GM18868 (cell line): ENCODE measurements at regions not wholly inside any gene's neighbourhood (a gene's known extent, or its start where the extent isn't known, plus 50 kb on each side); places are given as distances from the start of the nearest gene placed in this dataset.

Experiments used
- ATAC-seq: cut with Tn5 transposase; IDR thresholded peaks from one replicate; pipeline ENCODE4 v1.9.1; 2021; ENCODE audit warnings: mild to moderate bottlenecking, moderate library complexity; ENCODE audit not compliant: unreplicated experiment

DNA sequence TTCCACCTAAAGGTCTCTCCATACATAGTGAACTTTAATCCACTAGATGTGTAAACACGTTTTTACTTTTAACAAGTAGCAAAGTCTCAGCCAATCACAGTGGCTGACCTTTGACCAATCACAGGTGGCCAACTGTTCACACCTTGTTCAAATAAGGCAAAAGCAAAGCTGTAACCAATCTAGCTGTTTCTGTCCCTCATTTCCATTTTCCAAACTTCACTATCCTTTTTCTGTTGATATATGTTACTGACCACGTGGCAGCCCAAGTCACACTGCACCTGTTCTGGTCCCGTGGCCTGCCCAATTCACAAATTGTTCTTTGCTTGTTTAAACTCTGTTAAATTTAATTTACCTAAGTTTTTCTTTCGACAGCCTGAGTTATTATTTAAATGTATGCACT, 393.5 kb upstream of the NETO1 start:
- no peak for ATAC-seq

DNA sequence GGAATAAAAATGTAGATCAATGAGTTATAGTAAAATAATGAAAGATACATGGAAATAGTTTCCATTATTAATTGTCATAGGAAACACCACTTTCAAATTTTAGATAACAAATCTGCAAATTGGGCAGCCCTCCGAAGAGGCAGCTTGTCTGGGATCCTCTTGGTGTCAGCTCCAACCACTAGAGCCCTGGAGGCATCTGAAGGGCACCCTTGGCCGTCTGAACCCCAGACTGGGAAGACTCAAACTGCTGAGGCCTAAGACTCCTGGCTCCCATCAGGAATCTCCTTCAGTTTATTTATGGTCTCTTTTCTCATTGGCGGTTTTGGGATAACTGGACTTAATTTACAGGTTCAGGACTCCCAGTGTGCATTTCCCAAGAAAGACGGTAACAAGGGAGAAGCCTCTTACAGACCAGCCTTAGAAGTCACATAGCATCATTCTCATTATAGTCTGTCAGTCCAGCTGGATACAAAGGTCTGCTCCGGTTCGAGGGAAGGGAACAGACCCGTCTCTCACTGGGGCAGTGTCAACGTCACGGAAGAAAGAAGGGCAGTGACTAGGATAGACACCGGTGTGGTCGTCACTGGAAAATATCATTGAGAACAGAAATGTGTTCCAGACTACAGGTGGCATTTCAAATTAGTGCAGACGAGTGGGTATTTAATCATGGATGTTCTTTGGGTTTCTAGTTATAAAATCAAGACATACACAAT, 390.7 kb upstream of the NETO1 start:
- no peak for ATAC-seq

DNA sequence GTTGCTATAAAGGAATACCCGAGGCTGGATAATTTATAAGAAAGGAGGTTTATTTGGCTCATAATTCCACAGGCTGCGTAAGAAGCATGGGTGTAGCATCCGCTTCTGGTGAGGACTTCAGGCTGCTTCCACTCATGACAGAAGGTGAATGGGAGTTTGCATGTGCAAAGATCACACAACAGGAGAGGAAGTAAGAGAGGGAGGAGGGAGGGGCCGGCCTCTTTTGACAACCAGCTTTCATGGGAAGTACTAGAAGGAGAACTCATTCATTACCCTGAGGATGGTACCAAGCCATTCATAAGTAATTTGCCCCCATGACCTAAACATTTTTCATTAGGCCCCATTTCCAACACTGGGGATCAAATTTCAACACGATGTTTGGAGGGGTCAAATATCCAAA, 386.8 kb upstream of the NETO1 start:
- ATAC-seq, result no peak

DNA sequence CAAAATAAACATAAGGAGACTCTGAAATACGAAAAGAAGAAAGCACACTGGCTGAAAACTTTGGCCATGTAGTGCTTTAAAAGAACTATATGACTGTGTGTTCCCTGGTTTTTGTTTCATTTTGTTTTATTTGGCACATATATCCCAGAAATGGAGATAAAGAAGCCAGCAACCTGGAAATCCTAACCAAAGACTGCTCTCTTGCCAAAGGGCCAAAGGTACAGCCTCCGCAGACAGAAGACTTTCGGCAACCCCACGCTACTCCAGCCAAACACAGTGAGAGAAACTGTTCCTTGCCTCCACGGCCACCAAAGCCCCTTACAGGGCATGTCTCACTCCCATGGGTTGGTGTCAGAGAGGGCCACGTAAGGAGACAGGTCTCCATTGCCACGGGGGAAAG, 381.2 kb upstream of the NETO1 start:
- ATAC-seq, result no peak

- no peak for ATAC-seq
Measured at GRCh38 chr18:73246763-73247162, 379.0 kb upstream of the NETO1 start.

- no peak for ATAC-seq
Measured at GRCh38 chr18:73245345-73245744, 377.6 kb upstream of the NETO1 start.

- ATAC-seq, result no peak
Measured at GRCh38 chr18:73244401-73244800, 376.6 kb upstream of the NETO1 start.

- ATAC-seq, result no peak
Measured at GRCh38 chr18:73240899-73241298, 373.1 kb upstream of the NETO1 start.

DNA sequence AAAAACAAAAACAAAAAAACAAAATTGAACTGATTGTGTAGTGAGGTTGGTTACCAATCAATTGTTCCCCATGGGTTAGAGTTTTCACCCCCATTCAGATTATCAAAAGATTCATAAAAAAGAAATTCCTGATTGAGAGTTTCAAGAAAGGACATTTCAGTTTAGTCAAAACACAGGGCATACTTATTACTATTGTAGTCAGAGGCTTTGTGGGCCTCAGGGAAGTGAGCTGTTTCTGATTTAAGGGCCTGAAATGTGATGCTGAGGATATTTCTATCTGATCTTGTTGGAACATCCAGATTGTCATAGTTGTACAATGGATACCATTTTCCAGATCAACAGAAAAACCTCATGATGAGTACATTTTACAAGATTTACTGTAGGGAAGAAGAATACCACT, 368.1 kb upstream of the NETO1 start:
- ATAC-seq, result peak; percentile 0

DNA sequence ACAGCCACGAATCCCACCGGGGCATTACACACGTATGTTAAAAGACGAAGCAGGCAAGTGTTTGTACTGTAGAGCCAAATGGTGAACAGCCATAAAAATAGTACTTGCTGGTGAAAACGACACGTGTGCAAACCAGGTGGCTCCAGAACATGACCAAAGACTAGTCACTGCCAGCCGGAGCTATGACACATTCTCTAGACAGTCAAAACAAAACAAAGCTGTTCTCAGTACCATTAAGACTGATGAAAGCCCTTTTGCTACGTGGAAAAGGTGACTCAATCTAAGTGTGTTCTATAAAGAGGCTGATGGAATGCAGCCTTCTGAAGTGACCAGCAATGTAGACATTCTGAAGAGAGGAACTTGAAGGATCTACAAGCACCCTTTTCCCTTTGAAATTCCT, 367.7 kb upstream of the NETO1 start:
- ATAC-seq, result peak; percentile 93

- peak; percentile 83 for ATAC-seq
Measured at GRCh38 chr18:73232933-73233332, 365.1 kb upstream of the NETO1 start.

DNA sequence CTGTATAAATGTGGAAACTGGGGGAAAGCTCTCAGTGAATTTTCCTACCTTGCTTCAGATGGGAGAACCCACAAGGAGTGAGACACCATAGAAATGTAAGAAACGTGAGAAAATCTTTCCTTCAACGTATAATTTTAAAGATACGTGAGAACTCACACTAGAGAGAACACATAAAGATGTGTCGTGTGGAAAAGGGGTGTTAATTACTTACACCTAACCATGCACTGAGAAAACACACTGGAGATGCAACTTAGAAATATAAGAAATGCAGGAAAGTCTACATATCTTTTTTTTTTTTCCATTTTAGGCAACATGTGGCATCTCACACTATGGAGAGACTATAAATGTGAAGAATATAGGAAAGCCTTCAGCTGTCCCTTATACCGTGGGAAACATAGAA, 352.9 kb upstream of the NETO1 start:
- no peak for ATAC-seq

DNA sequence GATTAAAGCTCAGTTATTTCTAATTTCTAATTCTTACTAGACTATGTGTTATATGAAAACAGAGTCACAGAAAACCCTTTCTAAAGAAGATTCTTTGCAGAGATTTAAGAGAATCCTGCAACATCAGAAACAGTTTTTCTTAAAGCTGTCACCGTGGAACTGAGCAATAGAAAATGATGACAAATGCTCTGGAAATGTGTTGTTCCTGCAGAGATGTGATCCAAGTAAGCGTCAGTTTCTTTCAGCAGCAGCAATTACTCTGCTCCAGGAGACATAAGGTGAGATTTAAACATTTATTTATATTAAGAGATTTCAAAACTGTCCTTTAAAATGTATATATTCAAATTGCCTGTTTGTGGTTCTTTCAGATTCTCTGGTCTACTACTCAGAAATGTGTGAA, 350.5 kb upstream of the NETO1 start:
- ATAC-seq, result no peak

GRCh38 chr18:73214970-73215369, 347.2 kb upstream of the NETO1 start:
- ATAC-seq, result no peak

GRCh38 chr18:73212442-73212841, 344.7 kb upstream of the NETO1 start:
- ATAC-seq, result no peak

DNA sequence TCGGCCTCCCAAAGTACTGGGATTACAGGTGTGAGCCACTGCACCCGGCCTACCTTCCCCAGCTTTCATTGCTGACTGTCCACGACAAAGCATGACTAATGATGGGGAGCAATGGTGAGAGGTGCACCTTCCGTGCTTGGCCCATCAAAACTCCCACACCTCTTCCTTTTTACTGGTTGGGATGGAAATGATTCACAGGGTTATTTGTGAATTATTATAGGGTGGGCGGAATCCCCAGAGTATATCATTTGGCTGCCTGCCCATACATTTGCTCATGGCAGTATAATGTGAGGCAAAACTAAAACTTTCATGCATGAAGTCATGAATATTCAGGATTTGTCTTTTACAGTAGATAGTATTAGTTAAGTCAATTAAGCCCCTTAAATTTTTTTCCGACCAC, 334.2 kb upstream of the NETO1 start:
- ATAC-seq, result no peak

- ATAC-seq, result no peak
Measured at GRCh38 chr18:73199151-73199550, 331.4 kb upstream of the NETO1 start.

GRCh38 chr18:73189718-73190117, 321.9 kb upstream of the NETO1 start:
- no peak for ATAC-seq

GRCh38 chr18:73168236-73168635, 300.4 kb upstream of the NETO1 start:
- no peak for ATAC-seq

- ATAC-seq, result no peak
Measured at GRCh38 chr18:73164430-73164829, 296.6 kb upstream of the NETO1 start.

DNA sequence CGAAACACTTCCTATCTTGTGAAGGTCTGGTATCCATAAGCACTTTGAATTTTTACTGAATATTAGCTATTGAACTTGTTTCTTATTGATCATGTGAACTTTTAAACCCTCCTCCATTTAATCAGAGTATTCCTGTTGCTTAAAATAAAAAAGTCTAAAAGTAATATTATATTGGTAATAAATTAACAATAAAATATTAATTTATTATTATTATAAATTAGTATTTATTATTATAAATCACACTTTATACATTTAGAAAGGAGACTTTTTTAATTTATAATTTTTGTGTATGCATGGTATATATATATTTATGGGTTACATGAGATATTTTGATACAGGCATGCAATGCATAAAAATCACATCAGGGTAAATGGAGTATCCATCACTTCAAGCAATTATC, 295.4 kb upstream of the NETO1 start:
- ATAC-seq, result no peak

DNA sequence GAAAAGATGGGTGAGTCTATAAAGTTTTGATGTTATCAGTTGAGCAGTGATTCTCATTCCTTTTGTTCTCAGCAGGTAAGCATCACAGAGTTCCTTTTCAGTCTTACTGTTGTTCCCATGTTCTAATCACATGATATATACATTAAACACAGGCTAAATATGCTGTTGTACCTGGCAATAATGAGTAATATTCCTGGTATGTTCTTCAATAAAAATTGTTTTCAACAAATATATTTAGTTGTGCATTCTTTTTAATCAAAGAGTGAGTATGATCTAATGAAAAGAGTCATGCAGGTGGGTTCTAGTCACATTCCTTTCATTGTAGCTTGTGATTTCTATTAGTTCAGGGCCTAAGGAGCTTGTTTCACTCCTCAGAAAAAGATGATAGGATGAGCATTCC, 288.3 kb upstream of the NETO1 start:
- no peak for ATAC-seq

DNA sequence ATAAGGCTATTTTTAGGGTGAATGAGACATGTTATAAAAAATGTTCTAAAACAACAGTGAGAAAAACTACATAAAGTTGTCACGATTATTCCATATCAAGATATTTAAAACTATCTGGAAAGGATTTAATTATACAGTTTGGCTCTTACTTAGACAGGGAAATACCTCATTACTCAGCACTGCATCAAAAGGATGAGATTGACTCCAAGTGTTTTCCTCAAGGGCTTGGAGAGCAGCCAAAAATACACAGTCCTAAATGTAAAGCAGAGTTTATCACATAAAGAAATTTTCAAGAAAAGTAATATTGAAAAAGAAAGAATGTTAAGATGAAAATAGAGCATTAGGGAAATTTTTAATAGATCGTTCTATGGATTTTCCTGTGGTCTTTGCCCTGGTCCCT, 285.5 kb upstream of the NETO1 start:
- ATAC-seq, result no peak
